ENCODE measurements at regions not wholly inside any gene's neighbourhood (a gene's known extent, or its start where the extent isn't known, plus 50 kb on each side); places are given as distances from the start of the nearest gene placed in this dataset.

DNA sequence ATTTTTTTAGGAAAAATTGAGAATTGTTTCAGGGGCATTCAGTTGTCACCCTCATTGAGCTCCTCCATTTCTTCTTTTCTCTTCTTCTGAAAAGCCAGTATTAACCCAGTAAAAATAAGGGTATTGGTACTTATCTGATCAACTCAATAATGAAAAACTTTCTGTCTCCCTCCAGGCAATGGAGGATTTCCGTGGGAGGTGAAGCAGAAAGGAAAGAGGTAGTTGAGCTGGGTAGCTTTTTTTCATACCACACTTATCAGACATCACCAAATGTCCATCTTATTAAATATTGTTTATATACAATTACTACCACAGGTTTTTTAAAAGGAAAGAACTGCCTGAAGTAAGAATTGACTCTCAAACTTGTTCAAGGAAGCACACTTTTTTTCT lies 731.1 kb upstream of the ZNF608 start:
- CTCF ChIA-PET = no interaction called here
- H3K4me3 ChIP-seq (ENCODE audit: low read depth, low read length) = no peak overlapping the region
- TF ChIP-seq CTCF (IDR thresholded peaks at IDR 0.05; ENCODE audit: insufficient read depth, low read length, missing control alignments) = no peak
- DNase-seq (ENCODE audit: low read depth, low spot score) = no peak
- POLR2A ChIA-PET = no interaction called here

- H3K4me3 ChIP-seq (ENCODE audit: low read depth, low read length) = no peak overlapping the region
- TF ChIP-seq CTCF (IDR thresholded peaks at IDR 0.05; ENCODE audit: insufficient read depth, low read length, missing control alignments) = no peak
- POLR2A ChIA-PET = no interaction called here
- no peak for DNase-seq (ENCODE audit: low read depth, low spot score)
- CTCF ChIA-PET = no interaction called here
Observed at GRCh38 chr5:125478599-125478998, 732.2 kb upstream of the ZNF608 start.

GRCh38 chr5:125480911-125481310 lies 734.5 kb upstream of the ZNF608 start:
- H3K4me3 ChIP-seq (ENCODE audit: low read depth, low read length) = no peak overlapping the region
- ChIA-PET POLR2A (no interaction called here), CTCF (no interaction called here)
- TF ChIP-seq CTCF (IDR thresholded peaks at IDR 0.05; ENCODE audit: insufficient read depth, low read length, missing control alignments) = no peak
- DNase-seq (ENCODE audit: low read depth, low spot score) = no peak

DNA sequence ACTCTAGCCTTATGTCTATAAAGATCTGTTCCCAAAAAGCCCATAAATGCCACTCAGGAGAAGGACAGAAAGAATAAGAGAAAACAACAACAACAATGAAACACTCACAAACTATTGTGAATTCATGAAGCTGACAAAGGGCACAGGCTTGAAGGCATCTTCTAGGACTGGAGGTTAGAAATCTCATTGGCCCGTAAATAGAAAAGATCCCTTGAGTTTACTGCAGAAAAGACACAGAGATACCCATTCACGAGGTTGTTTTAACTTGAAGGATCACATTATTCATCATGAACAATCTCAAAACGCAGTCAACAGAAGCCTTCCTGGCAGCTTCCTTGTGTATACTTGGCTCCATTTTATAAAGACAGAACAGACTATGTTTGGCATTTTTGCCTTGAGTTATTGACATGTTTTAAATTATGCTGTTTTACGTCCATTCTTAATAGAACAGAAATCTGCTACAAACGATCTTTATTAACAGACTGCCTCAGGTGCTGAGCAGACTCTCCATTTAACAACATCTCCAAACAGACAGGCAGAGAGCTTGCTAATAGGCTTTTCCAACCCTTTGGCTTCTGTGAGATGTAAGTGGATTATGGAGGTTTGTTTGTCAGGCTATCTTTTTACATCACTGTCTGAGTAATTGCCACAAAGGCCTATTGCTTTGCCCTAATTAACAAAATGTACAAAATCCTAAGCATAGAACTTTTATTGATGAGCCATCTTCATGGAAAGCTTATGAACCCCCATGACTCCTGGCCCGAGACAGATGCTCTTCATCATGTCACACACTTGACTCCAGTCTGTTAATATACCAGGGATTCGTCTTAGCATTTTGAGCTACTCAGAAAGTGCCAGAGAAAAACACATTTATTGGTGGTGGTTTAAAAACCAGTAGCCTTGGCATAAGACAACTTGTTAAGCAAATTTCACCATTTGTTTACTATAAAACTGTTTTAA lies 735.3 kb upstream of the ZNF608 start:
- ChIA-PET CTCF (no interaction called here), POLR2A (no interaction called here)
- H3K4me3 ChIP-seq (ENCODE audit: low read depth, low read length) = no peak overlapping the region
- TF ChIP-seq CTCF (IDR thresholded peaks at IDR 0.05; ENCODE audit: insufficient read depth, low read length, missing control alignments) = no peak
- no peak for DNase-seq (ENCODE audit: low read depth, low spot score)

DNA sequence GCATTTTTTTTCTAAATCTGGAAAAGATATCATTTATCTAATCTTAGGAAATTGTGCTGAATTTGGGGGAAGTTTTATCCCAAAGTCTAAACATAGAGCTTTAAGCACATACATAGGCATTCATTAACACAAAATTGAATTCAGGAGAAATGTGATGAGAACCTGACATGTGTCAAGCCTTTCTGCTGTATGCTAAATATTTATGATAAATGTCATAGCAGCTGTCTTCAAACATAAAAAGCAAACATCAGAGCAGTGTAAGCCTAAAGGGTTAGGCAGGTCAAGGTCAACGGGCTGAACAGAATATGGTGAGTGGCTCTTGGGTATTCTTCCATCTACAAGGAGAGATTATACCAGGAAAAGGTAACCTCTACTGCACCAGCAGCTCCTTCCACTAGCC lies 737.2 kb upstream of the ZNF608 start:
- POLR2A ChIA-PET = interaction anchor here (2.3 kb wide), 1 partner anchor 71 kb away, joined by 7 read pairs; no protein-coding TSS in a partner anchor
- no peak overlapping the region for H3K4me3 ChIP-seq (ENCODE audit: low read depth, low read length)
- no peak for TF ChIP-seq CTCF (IDR thresholded peaks at IDR 0.05; ENCODE audit: insufficient read depth, low read length, missing control alignments)
- DNase-seq (ENCODE audit: low read depth, low spot score) = no peak
- CTCF ChIA-PET = no interaction called here

DNA sequence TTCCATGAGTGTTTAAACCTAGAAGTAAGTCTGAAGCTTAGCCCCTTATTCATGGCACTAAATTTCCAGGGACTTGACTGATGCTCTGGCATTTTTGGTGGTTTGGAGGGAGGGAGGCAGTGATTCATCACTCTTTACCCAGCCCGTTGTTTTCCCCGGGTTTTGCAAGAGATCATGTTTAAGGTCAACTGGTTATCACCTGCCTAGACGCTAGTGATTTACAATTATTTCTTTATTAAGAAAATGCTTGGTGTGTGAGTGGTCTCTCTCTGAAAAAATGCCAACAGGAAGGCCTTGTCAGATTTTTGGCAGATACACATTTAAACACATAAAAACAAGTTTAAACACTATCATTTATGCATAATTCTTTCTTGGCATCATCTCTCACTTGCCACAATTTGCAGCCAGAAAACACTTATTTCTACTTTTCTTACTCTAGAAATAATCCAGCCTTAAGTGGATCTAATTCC lies 737.9 kb upstream of the ZNF608 start:
- no peak for TF ChIP-seq CTCF (IDR thresholded peaks at IDR 0.05; ENCODE audit: insufficient read depth, low read length, missing control alignments)
- POLR2A ChIA-PET = interaction anchor here (0.9 to 2.3 kb wide), 5 partner anchors 71 to 400 kb away, joined by 3 to 7 read pairs (median 3); no protein-coding TSS in a partner anchor

More for the DNA sequence above, 737.9 kb upstream of the ZNF608 start:
- CTCF ChIA-PET = no interaction called here
- no peak overlapping the region for H3K4me3 ChIP-seq (ENCODE audit: low read depth, low read length)
- peak; percentile 23 for DNase-seq (ENCODE audit: low read depth, low spot score)
